WTC11 (cell line): ENCODE measurements at regions not wholly inside any gene's neighbourhood (a gene's known extent, or its start where the extent isn't known, plus 50 kb on each side); places are given as distances from the start of the nearest gene placed in this dataset.

Experiments used
- ATF1 ChIP-seq: sonication (generic); formaldehyde crosslinking; IDR thresholded peaks from 2 replicates; pipeline ENCODE4 v1.8.1; 2023; ENCODE audit warnings: mild to moderate bottlenecking, moderate library complexity, missing genetic modification reagents
- CREB1 ChIP-seq: sonication (generic); formaldehyde crosslinking; IDR thresholded peaks from 2 replicates; pipeline ENCODE4 v1.8.0; 2023; ENCODE audit warnings: mild to moderate bottlenecking, missing genetic modification reagents
- IRF2 ChIP-seq: sonication (generic); formaldehyde crosslinking; IDR thresholded peaks from 2 replicates; pipeline ENCODE4 v1.8.0; 2022; ENCODE audit warnings: low read depth, missing genetic modification reagents, borderline replicate concordance
- NFATC4 ChIP-seq: fragments of 250-450 bp; sonication (Bioruptor Pico); IDR thresholded peaks from 2 replicates; pipeline ENCODE4 v1.9.0; 2021; ENCODE audit warnings: mild to moderate bottlenecking
- NR1H2 ChIP-seq: sonication (generic); formaldehyde crosslinking; IDR thresholded peaks from 2 replicates; pipeline ENCODE4 v1.9.0; 2021; ENCODE audit warnings: mild to moderate bottlenecking, moderate library complexity, missing genetic modification reagents
- TCF7 ChIP-seq: sonication (generic); formaldehyde crosslinking; IDR thresholded peaks from 2 replicates; pipeline ENCODE4 v1.8.0; 2022; ENCODE audit warnings: mild to moderate bottlenecking, low read depth, missing genetic modification reagents, moderate library complexity
- TEAD4 ChIP-seq: sonication (generic); formaldehyde crosslinking; IDR thresholded peaks from 2 replicates; pipeline ENCODE4 v1.8.0; 2022; ENCODE audit warnings: mild to moderate bottlenecking, missing genetic modification reagents
- TP53 ChIP-seq: sonication (generic); formaldehyde crosslinking; IDR thresholded peaks from 2 replicates; pipeline ENCODE4 v1.8.1; 2023; ENCODE audit warnings: mild to moderate bottlenecking, missing genetic modification reagents
- ZNF416 ChIP-seq: fragments of 250-450 bp; sonication (Bioruptor Pico); IDR thresholded peaks from 2 replicates; pipeline ENCODE4 v1.9.0; 2021; ENCODE audit warnings: mild to moderate bottlenecking, inconsistent platforms
- TF ChIP-seq, protein P1 (sequence below): fragments of 200-600 bp; IDR thresholded peaks from 2 replicates; pipeline ENCODE4 v1.8.0; 2022; ENCODE audit warnings: antibody characterized with exemption
- TF ChIP-seq, protein P2 (sequence below): sonication (generic); formaldehyde crosslinking; IDR thresholded peaks from 2 replicates; pipeline ENCODE4 v1.8.1; 2023; ENCODE audit warnings: mild to moderate bottlenecking, moderate library complexity, missing genetic modification reagents
- TF ChIP-seq, protein P3 (sequence below): sonication (generic); formaldehyde crosslinking; conservative IDR thresholded peaks from 2 replicates; pipeline ENCODE4 v1.8.1; 2022; ENCODE audit warnings: mild to moderate bottlenecking, missing genetic modification reagents
- TF ChIP-seq, protein P4 (sequence below): sonication (generic); formaldehyde crosslinking; IDR thresholded peaks from 2 replicates; pipeline ENCODE4 v1.8.0; 2022; ENCODE audit warnings: mild to moderate bottlenecking, missing genetic modification reagents

DNA sequence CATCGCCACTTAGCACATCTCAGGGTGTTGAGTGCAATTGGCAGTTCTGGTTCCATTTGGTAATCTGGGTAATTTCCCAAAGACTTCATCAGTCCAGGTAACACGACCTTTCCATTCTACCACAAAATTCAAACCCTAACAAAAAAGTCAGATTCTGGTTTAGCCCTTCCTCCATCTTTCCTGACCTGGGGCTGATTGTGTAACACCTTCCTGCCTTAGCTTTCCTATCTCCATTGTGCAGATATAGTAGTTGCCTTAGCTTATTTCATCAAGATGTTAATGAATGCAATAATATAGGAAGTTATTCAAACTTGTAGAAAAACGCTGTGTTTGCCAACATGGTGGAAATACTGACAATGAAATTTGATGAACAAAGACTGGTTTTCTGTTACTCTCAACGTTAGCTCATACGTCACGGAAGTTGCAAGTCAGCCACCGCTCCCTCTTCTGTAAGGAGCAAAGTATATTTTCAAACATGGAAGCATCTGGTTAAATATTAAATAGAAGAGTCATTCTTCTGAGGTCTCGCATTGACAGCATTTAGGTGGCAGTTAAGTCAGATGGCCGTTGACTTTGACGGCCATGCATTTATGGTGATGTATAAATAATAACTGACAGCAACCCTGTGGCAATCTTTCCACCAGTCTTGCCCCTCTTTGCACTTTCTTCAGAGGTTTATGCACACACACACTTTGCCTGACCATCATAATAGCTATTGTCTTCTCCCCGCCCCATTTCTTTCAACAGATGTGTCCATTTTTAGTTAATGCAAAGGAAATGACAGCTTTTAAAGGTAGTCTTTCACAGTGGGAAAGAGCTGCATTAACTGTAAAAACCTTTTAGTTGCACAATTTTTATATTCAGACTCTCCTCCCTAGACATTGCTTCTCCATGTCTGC, 205.1 kb upstream of the BMPER start:
- TF ChIP-seq, protein P1, sequence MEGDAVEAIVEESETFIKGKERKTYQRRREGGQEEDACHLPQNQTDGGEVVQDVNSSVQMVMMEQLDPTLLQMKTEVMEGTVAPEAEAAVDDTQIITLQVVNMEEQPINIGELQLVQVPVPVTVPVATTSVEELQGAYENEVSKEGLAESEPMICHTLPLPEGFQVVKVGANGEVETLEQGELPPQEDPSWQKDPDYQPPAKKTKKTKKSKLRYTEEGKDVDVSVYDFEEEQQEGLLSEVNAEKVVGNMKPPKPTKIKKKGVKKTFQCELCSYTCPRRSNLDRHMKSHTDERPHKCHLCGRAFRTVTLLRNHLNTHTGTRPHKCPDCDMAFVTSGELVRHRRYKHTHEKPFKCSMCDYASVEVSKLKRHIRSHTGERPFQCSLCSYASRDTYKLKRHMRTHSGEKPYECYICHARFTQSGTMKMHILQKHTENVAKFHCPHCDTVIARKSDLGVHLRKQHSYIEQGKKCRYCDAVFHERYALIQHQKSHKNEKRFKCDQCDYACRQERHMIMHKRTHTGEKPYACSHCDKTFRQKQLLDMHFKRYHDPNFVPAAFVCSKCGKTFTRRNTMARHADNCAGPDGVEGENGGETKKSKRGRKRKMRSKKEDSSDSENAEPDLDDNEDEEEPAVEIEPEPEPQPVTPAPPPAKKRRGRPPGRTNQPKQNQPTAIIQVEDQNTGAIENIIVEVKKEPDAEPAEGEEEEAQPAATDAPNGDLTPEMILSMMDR, result no peak
- TF ChIP-seq IRF2 (CRISPR knock-in tag), result no peak
- no peak for TF ChIP-seq NFATC4 (CRISPR knock-in tag)
- no peak for TF ChIP-seq ZNF416
- TF ChIP-seq, protein P2, sequence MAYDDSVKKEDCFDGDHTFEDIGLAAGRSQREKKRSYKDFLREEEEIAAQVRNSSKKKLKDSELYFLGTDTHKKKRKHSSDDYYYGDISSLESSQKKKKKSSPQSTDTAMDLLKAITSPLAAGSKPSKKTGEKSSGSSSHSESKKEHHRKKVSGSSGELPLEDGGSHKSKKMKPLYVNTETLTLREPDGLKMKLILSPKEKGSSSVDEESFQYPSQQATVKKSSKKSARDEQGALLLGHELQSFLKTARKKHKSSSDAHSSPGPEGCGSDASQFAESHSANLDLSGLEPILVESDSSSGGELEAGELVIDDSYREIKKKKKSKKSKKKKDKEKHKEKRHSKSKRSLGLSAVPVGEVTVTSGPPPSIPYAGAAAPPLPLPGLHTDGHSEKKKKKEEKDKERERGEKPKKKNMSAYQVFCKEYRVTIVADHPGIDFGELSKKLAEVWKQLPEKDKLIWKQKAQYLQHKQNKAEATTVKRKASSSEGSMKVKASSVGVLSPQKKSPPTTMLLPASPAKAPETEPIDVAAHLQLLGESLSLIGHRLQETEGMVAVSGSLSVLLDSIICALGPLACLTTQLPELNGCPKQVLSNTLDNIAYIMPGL, result no peak
- TF ChIP-seq ATF1 (CRISPR knock-in tag), result no peak
- TF ChIP-seq, protein P3, sequence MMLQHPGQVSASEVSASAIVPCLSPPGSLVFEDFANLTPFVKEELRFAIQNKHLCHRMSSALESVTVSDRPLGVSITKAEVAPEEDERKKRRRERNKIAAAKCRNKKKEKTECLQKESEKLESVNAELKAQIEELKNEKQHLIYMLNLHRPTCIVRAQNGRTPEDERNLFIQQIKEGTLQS, result no peak
- TF ChIP-seq CREB1 (CRISPR knock-in tag), result no peak
- TF ChIP-seq, protein P4, sequence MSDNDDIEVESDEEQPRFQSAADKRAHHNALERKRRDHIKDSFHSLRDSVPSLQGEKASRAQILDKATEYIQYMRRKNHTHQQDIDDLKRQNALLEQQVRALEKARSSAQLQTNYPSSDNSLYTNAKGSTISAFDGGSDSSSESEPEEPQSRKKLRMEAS (CRISPR knock-in tag), result no peak
- no peak for TF ChIP-seq NR1H2 (CRISPR knock-in tag)
- no peak for TF ChIP-seq TCF7 (CRISPR knock-in tag)
- TF ChIP-seq TP53, result no peak
- no peak for TF ChIP-seq TEAD4
